ENCODE measurements at regions not wholly inside any gene's neighbourhood (a gene's known extent, or its start where the extent isn't known, plus 50 kb on each side); places are given as distances from the start of the nearest gene placed in this dataset.

GRCh38 chr2:106572541-106573450, 85.6 kb downstream of the CD8B2 start:
- no peaks in the 10 kb centered on the region for H3K9me3 Mint-ChIP-seq
- intact Hi-C loops (cut with micrococcal nuclease): no loop called here
- DNase-seq (ENCODE audit: low spot score): no peak
- H3K4me1 Mint-ChIP-seq (ENCODE audit: low read depth): no peaks in the 10 kb centered on the region
- no peak overlapping the region for H3K27ac Mint-ChIP-seq
- H3K36me3 Mint-ChIP-seq (ENCODE audit: low read depth): no peaks in the 10 kb centered on the region
- H3K27me3 Mint-ChIP-seq (ENCODE audit: insufficient read depth): peaks cover 2% of the 10 kb centered on the region
- H3K4me3 Mint-ChIP-seq: no peak overlapping the region

GRCh38 chr2:106573773-106574172, 86.6 kb downstream of the CD8B2 start:
- H3K9me3 Mint-ChIP-seq: no peaks in the 10 kb centered on the region
- DNase-seq (ENCODE audit: low spot score): no peak
- H3K36me3 Mint-ChIP-seq (ENCODE audit: low read depth): no peaks in the 10 kb centered on the region
- H3K4me1 Mint-ChIP-seq (ENCODE audit: low read depth): no peaks in the 10 kb centered on the region
- H3K4me3 Mint-ChIP-seq: no peak overlapping the region
- H3K27ac Mint-ChIP-seq: no peak overlapping the region
- peaks cover 9% of the 10 kb centered on the region for H3K27me3 Mint-ChIP-seq (ENCODE audit: insufficient read depth)
- intact Hi-C loops (cut with micrococcal nuclease): no loop called here

DNA sequence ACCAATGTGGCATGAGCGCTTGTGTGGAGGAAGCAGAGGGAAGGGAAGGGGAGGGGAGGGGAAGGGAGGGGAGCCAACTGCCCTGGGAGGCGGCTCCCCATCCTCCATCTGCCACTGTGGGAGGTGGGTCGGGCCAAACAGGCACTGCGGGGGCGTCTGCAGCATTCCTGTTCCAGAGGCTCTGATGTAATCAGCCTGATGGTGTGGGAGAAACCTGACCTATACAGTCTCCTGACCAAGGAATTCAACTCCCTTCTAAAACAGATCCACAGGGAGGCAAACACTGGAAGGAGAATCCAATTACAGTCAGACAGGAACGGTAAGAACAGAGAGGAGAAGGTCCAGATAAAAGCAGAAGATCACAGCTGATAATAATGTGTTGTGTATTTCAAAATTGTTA, 88.8 kb downstream of the CD8B2 start:
- H3K27ac Mint-ChIP-seq: no peak overlapping the region
- no peaks in the 10 kb centered on the region for H3K4me1 Mint-ChIP-seq (ENCODE audit: low read depth)
- H3K4me3 Mint-ChIP-seq: no peak overlapping the region
- H3K9me3 Mint-ChIP-seq: no peaks in the 10 kb centered on the region
- H3K27me3 Mint-ChIP-seq (ENCODE audit: insufficient read depth): peaks cover 14% of the 10 kb centered on the region
- no peak for DNase-seq (ENCODE audit: low spot score)
- H3K36me3 Mint-ChIP-seq (ENCODE audit: low read depth): no peaks in the 10 kb centered on the region
- intact Hi-C loops (cut with micrococcal nuclease): no loop called here

GRCh38 chr2:106577255-106577651, 90.1 kb downstream of the CD8B2 start:
- intact Hi-C loops (cut with micrococcal nuclease): no loop called here
- Mint-ChIP-seq H3K27me3 (ENCODE audit: insufficient read depth) (peaks cover 20% of the 10 kb centered on the region), H3K9me3 (no peaks in the 10 kb centered on the region)

GRCh38 chr2:106579750-106580197, 92.6 kb downstream of the CD8B2 start:
- Mint-ChIP-seq H3K36me3 (ENCODE audit: low read depth) (no peaks in the 10 kb centered on the region), H3K27ac (no peak overlapping the region), H3K4me3 (no peak overlapping the region), H3K27me3 (ENCODE audit: insufficient read depth) (peaks cover 23% of the 10 kb centered on the region), H3K9me3 (no peaks in the 10 kb centered on the region), H3K4me1 (ENCODE audit: low read depth) (peaks cover 18% of the 10 kb centered on the region)
- intact Hi-C loops (cut with micrococcal nuclease): loop anchor here (10.0 kb wide), 1 partner anchor 1235 kb away; no protein-coding TSS in a partner anchor
- DNase-seq (ENCODE audit: low spot score): no peak

More at GRCh38 chr2:106577255-106577651, 90.1 kb downstream of the CD8B2 start:
- Mint-ChIP-seq H3K36me3 (ENCODE audit: low read depth) (no peaks in the 10 kb centered on the region), H3K4me1 (ENCODE audit: low read depth) (peaks cover 12% of the 10 kb centered on the region), H3K27ac (no peak overlapping the region), H3K4me3 (no peak overlapping the region)
- no peak for DNase-seq (ENCODE audit: low spot score)

DNA sequence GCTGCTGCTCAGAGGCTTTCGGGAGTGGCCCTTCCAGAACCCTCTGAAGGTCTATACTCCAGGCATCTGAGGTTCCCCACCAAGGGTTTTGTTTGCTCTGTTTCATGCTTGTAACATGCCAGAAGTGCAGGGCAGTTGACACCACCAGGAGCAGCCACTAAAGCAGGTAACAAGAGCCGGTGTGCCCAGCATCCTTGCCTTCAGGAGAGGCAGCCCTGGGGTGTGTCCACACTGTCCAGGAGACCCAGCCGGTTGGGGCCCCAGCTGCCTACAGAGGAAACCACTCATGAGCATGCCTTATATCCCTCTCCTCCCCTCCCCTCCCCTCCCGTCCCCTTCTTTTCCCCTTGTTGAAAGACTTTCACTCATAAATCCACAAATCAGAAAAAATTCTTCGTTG, 93.1 kb downstream of the CD8B2 start:
- no peak for DNase-seq (ENCODE audit: low spot score)
- peaks cover 25% of the 10 kb centered on the region for H3K27me3 Mint-ChIP-seq (ENCODE audit: insufficient read depth)
- no peak overlapping the region for H3K4me3 Mint-ChIP-seq
- H3K9me3 Mint-ChIP-seq: no peaks in the 10 kb centered on the region
- intact Hi-C loops (cut with micrococcal nuclease): loop anchor here (10.0 kb wide), 1 partner anchor 1235 kb away; no protein-coding TSS in a partner anchor
- H3K4me1 Mint-ChIP-seq (ENCODE audit: low read depth): peaks cover 18% of the 10 kb centered on the region
- H3K27ac Mint-ChIP-seq: no peak overlapping the region
- no peaks in the 10 kb centered on the region for H3K36me3 Mint-ChIP-seq (ENCODE audit: low read depth)

- intact Hi-C loops (cut with micrococcal nuclease): loop anchor here (10.0 kb wide), 1 partner anchor 1237 kb away; no protein-coding TSS in a partner anchor
- peaks cover 26% of the 10 kb centered on the region for H3K27me3 Mint-ChIP-seq (ENCODE audit: insufficient read depth)
- H3K36me3 Mint-ChIP-seq (ENCODE audit: low read depth): no peaks in the 10 kb centered on the region
- H3K4me3 Mint-ChIP-seq: peak overlapping the region; percentile 85
- peaks cover 18% of the 10 kb centered on the region for H3K4me1 Mint-ChIP-seq (ENCODE audit: low read depth)
- no peaks in the 10 kb centered on the region for H3K9me3 Mint-ChIP-seq
- H3K27ac Mint-ChIP-seq: no peak overlapping the region
- DNase-seq (ENCODE audit: low spot score): no peak
These were observed 94.2 kb downstream of the CD8B2 start for GRCh38 chr2:106581328-106581727.

DNA sequence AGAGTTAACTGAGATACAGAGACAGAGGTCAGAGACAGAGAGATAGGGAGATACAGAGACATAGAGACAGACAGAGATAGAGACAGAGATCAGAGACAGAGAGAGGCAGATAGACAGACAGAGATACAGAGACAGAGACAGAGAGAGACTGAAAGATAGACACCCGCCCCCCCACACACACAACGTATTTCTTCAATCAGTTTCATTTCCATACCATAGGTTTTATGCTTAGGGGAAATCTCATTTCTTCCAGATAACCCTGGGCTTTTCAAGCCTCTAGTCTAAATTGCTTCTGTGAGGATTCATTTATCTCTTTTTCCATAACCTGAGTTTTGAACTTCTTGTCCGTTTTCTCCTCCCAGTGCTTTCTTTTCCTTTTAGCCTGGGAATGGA, 94.6 kb downstream of the CD8B2 start:
- Mint-ChIP-seq H3K4me3 (peak overlapping the region; percentile 85), H3K27me3 (ENCODE audit: insufficient read depth) (peaks cover 26% of the 10 kb centered on the region), H3K9me3 (no peaks in the 10 kb centered on the region), H3K36me3 (ENCODE audit: low read depth) (no peaks in the 10 kb centered on the region), H3K4me1 (ENCODE audit: low read depth) (peaks cover 18% of the 10 kb centered on the region), H3K27ac (no peak overlapping the region)
- no peak for DNase-seq (ENCODE audit: low spot score)
- intact Hi-C loops (cut with micrococcal nuclease): loop anchor here (2.0 to 10.0 kb wide), 3 partner anchors 39 to 1237 kb away; no protein-coding TSS in a partner anchor

GRCh38 chr2:106582148-106583143, 95.3 kb downstream of the CD8B2 start:
- no peaks in the 10 kb centered on the region for H3K9me3 Mint-ChIP-seq
- DNase-seq (ENCODE audit: low spot score): peak; percentile 36
- intact Hi-C loops (cut with micrococcal nuclease): loop anchor here (2.0 to 10.0 kb wide), 3 partner anchors 40 to 1238 kb away; no protein-coding TSS in a partner anchor
- peaks cover 24% of the 10 kb centered on the region for H3K27me3 Mint-ChIP-seq (ENCODE audit: insufficient read depth)
- peak overlapping the region; percentile 85 for H3K4me3 Mint-ChIP-seq
- H3K36me3 Mint-ChIP-seq (ENCODE audit: low read depth): no peaks in the 10 kb centered on the region
- no peak overlapping the region for H3K27ac Mint-ChIP-seq
- peaks cover 18% of the 10 kb centered on the region for H3K4me1 Mint-ChIP-seq (ENCODE audit: low read depth)

DNA sequence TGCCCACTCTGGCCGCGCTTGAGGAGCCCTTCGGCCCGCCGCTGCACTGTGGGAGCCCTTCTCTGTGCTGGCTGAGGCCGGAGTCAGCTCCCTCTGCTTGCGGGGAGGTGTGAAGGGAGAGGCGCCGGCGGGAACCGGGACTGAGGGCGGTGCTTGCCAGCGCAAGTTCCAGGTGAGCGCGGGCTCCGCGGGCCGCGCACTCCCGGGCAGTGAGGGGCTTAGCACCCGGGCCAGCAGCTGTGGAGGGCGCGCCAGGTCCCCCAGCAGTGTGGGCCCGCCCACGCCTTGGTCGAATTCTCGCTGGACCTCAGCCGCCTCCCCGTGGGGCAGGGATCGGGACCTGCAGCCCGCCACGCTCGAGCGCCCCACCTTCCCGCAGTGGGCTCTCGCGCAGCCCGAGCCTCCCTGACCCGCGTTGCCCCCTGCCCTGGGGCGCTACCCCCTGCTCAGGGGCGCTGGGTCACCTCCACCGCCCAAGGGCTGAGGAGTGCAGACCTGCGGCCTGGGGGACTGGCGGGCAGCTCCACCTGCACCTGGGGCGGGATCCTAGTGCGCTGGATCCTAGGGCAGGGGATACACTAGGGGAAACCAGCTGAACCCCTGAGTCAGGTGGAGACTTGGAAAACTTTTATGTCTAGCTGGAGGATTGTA, 97.3 kb downstream of the CD8B2 start:
- no peak for DNase-seq (ENCODE audit: low spot score)
- intact Hi-C loops (cut with micrococcal nuclease): loop anchor here (10.0 kb wide), 1 partner anchor 1240 kb away; no protein-coding TSS in a partner anchor
- Mint-ChIP-seq H3K27ac (no peak overlapping the region), H3K4me3 (no peak overlapping the region), H3K27me3 (ENCODE audit: insufficient read depth) (peaks cover 14% of the 10 kb centered on the region), H3K36me3 (ENCODE audit: low read depth) (no peaks in the 10 kb centered on the region), H3K9me3 (no peaks in the 10 kb centered on the region), H3K4me1 (ENCODE audit: low read depth) (peaks cover 18% of the 10 kb centered on the region)

GRCh38 chr2:106596844-106597243, 109.7 kb downstream of the CD8B2 start:
- Mint-ChIP-seq H3K27ac (no peak overlapping the region), H3K4me3 (no peak overlapping the region), H3K36me3 (ENCODE audit: low read depth) (no peaks in the 10 kb centered on the region), H3K27me3 (ENCODE audit: insufficient read depth) (peaks cover 7% of the 10 kb centered on the region), H3K4me1 (ENCODE audit: low read depth) (no peaks in the 10 kb centered on the region), H3K9me3 (no peaks in the 10 kb centered on the region)
- intact Hi-C loops (cut with micrococcal nuclease): no loop called here
- no peak for DNase-seq (ENCODE audit: low spot score)

GRCh38 chr2:106599540-106599939, 112.4 kb downstream of the CD8B2 start:
- intact Hi-C loops (cut with micrococcal nuclease): no loop called here
- Mint-ChIP-seq H3K9me3 (no peaks in the 10 kb centered on the region), H3K27me3 (ENCODE audit: insufficient read depth) (peaks cover 8% of the 10 kb centered on the region), H3K4me1 (ENCODE audit: low read depth) (no peaks in the 10 kb centered on the region), H3K4me3 (no peak overlapping the region), H3K36me3 (ENCODE audit: low read depth) (no peaks in the 10 kb centered on the region), H3K27ac (no peak overlapping the region)
- no peak for DNase-seq (ENCODE audit: low spot score)

Measured in activated T-helper 1 cell treated with anti-CD3 and anti-CD28 coated beads, Interleukin-12 subunit alpha, Interleukin-12 subunit beta, Interleukin-2, Interleukin-4 antibody, amounts not matched to agents 30 ng/mL and 10 ng/mL and 1 ng/mL, durations not matched to agents 14 hours and 24 hours and 36 hours (primary cell).